Muscle layer of duodenum (tissue), 2 donors: ENCODE measurements at regions not wholly inside any gene's neighbourhood (a gene's known extent, or its start where the extent isn't known, plus 50 kb on each side); places are given as distances from the start of the nearest gene placed in this dataset.

Experiments
- H3K27ac ChIP-seq: one replicate; pipeline ENCODE4 v1.7.0; 2013; ENCODE audit warnings: mild to moderate bottlenecking, low read length
- H3K27me3 ChIP-seq: one replicate; pipeline ENCODE4 v1.7.0; 2013; ENCODE audit warnings: low read depth, mild to moderate bottlenecking, control low read depth, low read length
- H3K36me3 ChIP-seq, 2 donors: one replicate each; pipeline ENCODE4 v1.7.0; 2013; ENCODE audit warnings: low read length in 2 of 2, control low read depth in 1 of 2, mild to moderate bottlenecking in 1 of 2; ENCODE audit not compliant: insufficient read depth in 2 of 2, control insufficient read depth in 1 of 2
- H3K4me1 ChIP-seq, 2 donors: one replicate each; pipeline ENCODE4 v1.7.0; 2013; ENCODE audit warnings: low read length in 2 of 2, mild to moderate bottlenecking in 2 of 2, control low read depth in 1 of 2, moderate library complexity in 1 of 2; ENCODE audit not compliant: insufficient read depth in 2 of 2, control insufficient read depth in 1 of 2
- H3K4me3 ChIP-seq, 2 donors: one replicate each; pipeline ENCODE4 v1.7.0; 2013; ENCODE audit warnings: low read length in 2 of 2, low read depth in 1 of 2, mild to moderate bottlenecking in 1 of 2
- H3K9me3 ChIP-seq, 2 donors: one replicate each; pipeline ENCODE4 v1.7.0; 2013; ENCODE audit warnings: low read length in 2 of 2, control low read depth in 1 of 2, mild to moderate bottlenecking in 1 of 2; ENCODE audit not compliant: control insufficient read depth in 1 of 2
- donor health status: healthy.

DNA sequence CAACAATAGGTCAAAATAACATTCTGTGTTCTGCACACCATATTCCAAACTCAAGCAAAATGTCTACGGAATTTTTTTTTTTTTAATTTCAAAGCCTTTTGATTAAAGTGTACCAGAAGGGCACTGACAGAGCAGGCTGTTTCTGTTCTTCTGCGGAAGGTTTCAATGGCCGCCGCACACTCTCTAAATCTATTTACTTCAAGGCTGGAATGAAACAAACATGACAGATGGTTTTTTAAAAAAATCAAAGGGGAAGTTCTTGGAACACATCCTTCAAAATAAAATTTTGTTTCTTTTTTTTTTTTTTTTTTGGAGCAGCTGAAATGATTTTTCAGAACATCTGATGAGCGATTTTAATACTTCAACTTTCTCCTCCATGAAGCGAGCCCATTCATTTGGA is 259.1 kb downstream of the TXNL1 start:
- H3K4me1 ChIP-seq, result no peaks in the 10 kb centered on the region
- H3K4me3 ChIP-seq, result no peak overlapping the region
- H3K27ac ChIP-seq, result no peak overlapping the region
- no peaks in the 10 kb centered on the region for H3K27me3 ChIP-seq
- H3K9me3 ChIP-seq, result no peaks in the 10 kb centered on the region
- no peaks in the 10 kb centered on the region for H3K36me3 ChIP-seq

DNA sequence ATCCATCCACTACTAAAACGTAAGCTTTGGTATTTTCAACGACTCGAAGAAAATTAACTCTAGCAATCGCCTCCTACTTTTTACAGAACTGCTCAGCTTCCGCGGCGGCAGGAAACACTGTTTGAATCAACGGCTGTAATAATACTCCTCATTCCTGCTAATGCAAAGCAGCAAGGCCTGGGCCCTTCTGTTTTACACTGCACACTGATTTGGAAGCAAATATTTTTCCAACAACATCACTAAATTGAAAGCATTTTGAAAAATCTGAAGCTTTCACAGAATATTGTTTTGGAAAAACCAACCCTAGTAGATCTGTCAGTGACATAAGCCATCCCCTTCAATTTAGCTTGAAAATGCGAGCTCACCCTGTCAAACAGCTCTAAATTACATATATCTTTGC is 261.2 kb downstream of the TXNL1 start:
- Histone ChIP-seq H3K4me3 (no peak overlapping the region), H3K27me3 (no peaks in the 10 kb centered on the region), H3K27ac (no peak overlapping the region), H3K36me3 (no peaks in the 10 kb centered on the region), H3K9me3 (no peaks in the 10 kb centered on the region), H3K4me1 (no peaks in the 10 kb centered on the region)

DNA sequence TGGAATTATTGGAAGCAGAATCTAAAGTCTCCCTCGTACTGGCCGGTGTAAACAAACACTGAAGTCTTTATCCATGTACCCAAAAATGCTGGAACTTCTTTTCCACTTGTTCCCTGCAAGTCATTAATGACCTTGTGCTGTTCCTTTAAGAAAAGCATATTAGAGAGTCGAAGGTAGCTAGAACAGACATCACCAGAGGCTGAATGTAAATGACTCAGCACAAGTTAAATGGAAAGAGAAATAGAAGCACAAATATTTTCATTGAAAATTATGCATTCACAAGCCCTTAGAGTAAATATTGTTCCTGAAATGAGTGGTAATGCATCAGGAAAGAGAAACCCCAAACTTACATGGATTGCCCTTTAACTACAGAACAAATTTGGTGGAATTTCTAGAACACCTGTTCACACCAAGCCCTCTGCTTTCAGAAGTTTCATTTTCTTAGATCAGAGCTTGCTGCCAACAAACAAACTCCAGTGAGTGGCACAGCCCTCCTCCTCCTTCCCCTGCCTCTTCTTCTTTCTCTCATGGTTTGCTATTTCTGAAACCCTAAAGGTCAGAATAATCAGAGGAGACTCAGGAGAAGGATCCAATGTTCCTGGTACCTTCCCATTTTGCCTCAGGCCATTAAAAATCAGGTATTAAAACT is 264.3 kb downstream of the TXNL1 start:
- Histone ChIP-seq H3K27ac (no peak overlapping the region), H3K27me3 (no peaks in the 10 kb centered on the region), H3K4me3 (no peak overlapping the region), H3K9me3 (no peaks in the 10 kb centered on the region), H3K36me3 (no peaks in the 10 kb centered on the region), H3K4me1 (no peaks in the 10 kb centered on the region)

DNA sequence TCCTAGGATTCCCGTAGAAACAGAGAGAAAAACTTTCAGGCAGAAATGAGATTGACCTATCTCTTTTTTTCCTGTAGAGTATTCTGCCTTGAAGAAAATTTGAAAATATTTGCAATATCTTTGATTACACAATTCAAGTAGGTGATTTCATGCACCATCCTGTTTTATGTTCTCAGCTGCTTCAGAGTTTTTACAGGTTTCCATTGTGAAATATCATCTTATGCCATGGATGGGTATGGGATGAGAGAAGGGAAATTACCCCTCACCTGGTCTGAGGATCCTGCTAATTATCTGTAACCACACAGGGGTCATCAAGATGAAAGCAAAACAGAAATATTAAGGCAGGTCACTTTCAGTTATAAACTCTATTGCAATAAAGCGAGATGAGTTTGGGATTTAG is 264.8 kb downstream of the TXNL1 start:
- H3K27ac ChIP-seq, result no peak overlapping the region

DNA sequence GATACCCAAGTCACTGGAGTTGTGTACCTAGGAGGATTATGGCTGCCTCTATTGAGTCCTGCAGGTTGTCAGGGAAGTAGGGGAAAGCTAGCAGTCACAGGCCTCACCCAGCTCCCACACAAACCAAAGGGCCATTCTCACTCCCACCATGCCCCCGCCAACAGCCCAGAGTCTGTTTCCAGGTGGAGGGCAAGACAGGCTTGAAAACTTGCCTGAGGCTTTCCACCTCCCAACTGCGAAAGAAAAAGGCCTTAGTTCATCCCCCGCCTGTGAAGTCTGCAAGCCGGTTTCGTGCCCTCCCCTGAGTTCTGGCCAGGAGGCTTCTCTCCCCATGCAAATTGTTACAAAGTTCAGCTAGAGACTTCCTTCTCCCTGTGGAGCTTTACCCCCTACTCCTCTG is 270.3 kb downstream of the TXNL1 start:
- no peaks in the 10 kb centered on the region for H3K36me3 ChIP-seq
- H3K4me1 ChIP-seq, result no peaks in the 10 kb centered on the region
- H3K27ac ChIP-seq, result no peak overlapping the region
- no peaks in the 10 kb centered on the region for H3K9me3 ChIP-seq
- H3K4me3 ChIP-seq, result no peak overlapping the region
- H3K27me3 ChIP-seq, result no peaks in the 10 kb centered on the region

More for the DNA sequence above, 264.8 kb downstream of the TXNL1 start:
- no peaks in the 10 kb centered on the region for H3K27me3 ChIP-seq
- H3K9me3 ChIP-seq, result no peaks in the 10 kb centered on the region
- no peaks in the 10 kb centered on the region for H3K4me1 ChIP-seq
- no peak overlapping the region for H3K4me3 ChIP-seq
- H3K36me3 ChIP-seq, result no peaks in the 10 kb centered on the region

DNA sequence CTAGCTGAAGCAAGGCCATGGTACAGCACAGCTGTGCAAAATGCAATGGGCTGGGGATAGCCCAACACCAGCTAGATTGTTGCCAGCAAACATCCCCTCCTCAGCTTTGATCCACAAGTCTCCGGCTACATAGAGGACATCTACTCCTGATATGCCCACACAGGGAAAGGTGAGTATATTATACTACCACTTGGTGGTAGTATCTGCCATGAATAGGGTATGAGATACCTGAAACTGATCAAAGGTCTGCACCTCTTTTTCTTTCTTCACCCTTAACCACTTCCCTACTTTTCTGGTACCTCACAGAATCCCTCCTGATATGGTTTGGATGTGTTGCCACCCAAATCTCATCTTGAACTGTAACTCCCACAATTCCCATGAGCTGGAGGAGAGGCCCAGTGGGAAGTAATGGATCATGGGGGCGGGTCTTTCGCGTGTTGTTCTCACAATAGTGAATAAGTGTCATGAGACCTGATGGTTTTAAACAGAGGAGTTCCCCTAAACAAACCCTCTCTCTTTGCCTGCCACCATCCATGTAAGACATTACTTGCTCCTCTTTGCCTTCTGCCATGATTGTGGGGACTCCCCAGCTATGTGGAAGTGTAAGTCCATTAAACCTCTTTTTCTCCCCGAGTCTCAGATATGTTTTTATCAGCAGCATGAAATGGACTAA is 279.6 kb downstream of the TXNL1 start:
- no peak overlapping the region for H3K4me3 ChIP-seq
- no peaks in the 10 kb centered on the region for H3K36me3 ChIP-seq
- peaks cover 5 to 11% of the 10 kb centered on the region in 2 donors for H3K9me3 ChIP-seq
- H3K27me3 ChIP-seq, result no peaks in the 10 kb centered on the region
- H3K27ac ChIP-seq, result no peak overlapping the region
- H3K4me1 ChIP-seq, result no peaks in the 10 kb centered on the region

DNA sequence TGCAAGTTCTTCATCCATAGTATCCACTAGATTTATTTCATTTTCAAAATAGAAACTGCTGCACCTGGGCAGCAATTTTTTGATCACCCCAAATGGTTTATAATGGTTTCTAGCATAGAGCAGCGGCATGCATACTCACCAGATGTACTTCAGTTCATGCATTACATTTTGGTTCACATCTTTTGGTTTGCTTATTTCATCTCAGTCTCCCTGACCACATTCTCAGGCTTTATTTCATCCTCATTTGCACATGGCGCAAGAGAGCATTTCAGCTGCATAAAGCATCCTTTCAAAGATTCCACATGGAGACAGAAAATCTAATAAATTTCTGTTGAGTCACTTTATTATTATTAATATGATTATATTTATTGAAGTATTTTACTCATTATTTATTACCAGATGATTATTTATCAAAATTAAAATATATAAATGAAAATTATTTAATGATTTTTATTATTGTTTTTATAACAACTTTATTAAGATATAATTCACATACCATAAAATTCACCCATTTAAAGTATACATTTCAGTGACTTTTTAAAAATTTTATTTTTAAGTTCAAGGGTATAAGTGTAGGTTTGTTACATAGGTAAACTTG is 284.6 kb downstream of the TXNL1 start:
- Histone ChIP-seq H3K4me3 (no peak overlapping the region), H3K27me3 (no peaks in the 10 kb centered on the region), H3K36me3 (no peaks in the 10 kb centered on the region), H3K9me3 (no peaks in the 10 kb centered on the region), H3K4me1 (no peaks in the 10 kb centered on the region), H3K27ac (no peak overlapping the region)

DNA sequence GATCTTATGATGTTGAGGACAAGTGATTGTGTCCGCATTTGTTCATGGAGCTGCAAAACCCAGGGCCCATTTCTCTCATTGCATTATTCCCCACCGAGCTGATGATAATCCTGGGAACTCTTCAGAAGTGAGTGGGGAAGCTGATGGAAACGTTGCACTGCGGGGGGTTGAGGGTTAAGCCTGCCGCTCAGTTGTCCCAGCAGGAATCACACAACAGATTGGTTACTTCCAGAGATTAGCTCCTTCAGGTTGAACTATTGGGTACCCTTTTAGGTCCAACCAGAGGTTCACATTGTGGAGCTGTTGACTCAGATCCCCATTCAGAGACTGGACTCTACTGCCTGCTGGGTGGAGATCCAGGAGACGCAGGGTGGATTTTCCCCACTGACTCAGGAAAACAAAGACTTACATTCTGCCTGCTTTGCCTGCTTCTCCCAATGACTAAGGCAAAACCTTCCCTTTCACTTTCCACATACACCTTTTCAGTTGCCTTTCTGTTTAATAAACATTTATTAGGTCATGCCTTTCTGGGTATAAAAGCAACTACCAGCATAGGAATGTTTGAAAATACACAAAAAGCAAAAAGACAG is 286.4 kb downstream of the TXNL1 start:
- Histone ChIP-seq H3K36me3 (no peaks in the 10 kb centered on the region), H3K27ac (no peak overlapping the region), H3K9me3 (no peaks in the 10 kb centered on the region), H3K4me3 (no peak overlapping the region), H3K27me3 (no peaks in the 10 kb centered on the region), H3K4me1 (no peaks in the 10 kb centered on the region)

DNA sequence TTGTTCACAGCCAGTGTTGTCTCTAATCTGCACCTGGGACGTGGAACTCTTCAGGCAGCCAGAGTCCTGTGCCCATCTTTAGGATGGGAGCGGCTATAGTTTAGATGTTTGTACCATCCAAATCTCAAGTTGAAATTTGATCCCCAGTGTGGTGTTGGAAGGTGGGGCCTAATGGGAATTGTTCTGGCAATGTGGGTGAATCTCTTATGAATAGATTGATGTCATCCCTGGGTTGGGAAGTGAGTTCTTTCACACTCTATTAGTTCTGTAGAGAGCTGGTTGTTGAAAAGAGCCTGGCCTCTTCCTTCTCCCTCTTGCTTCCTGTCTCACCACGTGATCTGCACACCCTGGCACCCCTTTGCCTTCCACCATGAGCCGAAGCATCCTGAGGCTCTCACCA is 300.9 kb downstream of the TXNL1 start:
- Histone ChIP-seq H3K27ac (no peak overlapping the region), H3K27me3 (no peaks in the 10 kb centered on the region), H3K4me1 (no peaks in the 10 kb centered on the region), H3K4me3 (no peak overlapping the region), H3K36me3 (no peaks in the 10 kb centered on the region), H3K9me3 (no peaks in the 10 kb centered on the region)

DNA sequence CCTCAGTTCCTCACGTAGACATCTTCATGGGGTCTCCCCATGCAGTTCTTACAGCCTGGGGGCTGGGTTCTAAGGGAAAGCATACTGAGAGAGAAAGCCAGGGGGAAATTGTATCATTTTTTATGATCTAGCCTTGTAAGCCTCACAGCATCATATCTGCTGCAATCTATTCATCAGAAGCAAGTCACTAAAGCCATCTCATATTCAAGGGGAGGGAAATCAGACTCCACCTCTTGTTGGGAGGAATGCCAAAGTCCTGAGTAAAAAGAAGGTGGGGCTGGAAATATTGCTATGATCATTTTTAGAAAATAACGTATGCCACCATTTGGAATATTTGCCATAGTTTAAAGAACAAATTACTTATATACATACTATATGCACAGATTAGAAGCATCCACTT is 304.6 kb downstream of the TXNL1 start:
- Histone ChIP-seq H3K27me3 (no peaks in the 10 kb centered on the region), H3K27ac (no peak overlapping the region), H3K4me1 (no peaks in the 10 kb centered on the region), H3K36me3 (no peaks in the 10 kb centered on the region), H3K9me3 (no peaks in the 10 kb centered on the region), H3K4me3 (no peak overlapping the region)

DNA sequence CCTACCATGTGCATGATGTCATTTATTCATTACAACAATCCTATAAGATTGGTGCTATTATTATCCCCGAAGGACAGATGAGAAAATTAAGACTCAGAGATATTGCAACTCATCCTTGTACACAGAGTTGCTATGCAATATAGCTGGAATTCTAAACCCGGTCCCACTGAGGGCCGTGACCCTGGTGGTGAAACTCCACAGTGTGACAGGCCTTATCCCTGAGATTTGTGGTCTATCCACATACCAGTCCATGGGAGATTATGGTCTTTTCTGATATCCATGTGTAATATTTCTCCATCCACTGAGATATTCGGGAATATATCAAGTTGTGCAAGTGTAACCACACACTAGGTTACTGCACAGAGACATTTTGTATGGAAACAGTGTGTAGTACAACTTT is 305.2 kb downstream of the TXNL1 start:
- Histone ChIP-seq H3K27ac (no peak overlapping the region), H3K36me3 (no peaks in the 10 kb centered on the region), H3K4me1 (no peaks in the 10 kb centered on the region), H3K9me3 (no peaks in the 10 kb centered on the region), H3K4me3 (no peak overlapping the region), H3K27me3 (no peaks in the 10 kb centered on the region)
